K562 (cell line): ENCODE measurements at regions not wholly inside any gene's neighbourhood (a gene's known extent, or its start where the extent isn't known, plus 50 kb on each side); places are given as distances from the start of the nearest gene placed in this dataset.

Experiments
- CC2D1A ChIP-seq: fragments of 450-650 bp; IDR thresholded peaks from 2 replicates; pipeline ENCODE4 v1.6.1; 2017; ENCODE audit warnings: mild to moderate bottlenecking
- ELF2 ChIP-seq: fragments of 250-450 bp; sonication (Bioruptor Pico); IDR thresholded peaks from 2 replicates; pipeline ENCODE4 v1.5.0; 2021; ENCODE audit warnings: mild to moderate bottlenecking
- FOXJ3 ChIP-seq: sonication (generic); formaldehyde crosslinking; IDR thresholded peaks from 2 replicates; pipeline ENCODE4 v1.4.0; 2020; ENCODE audit warnings: mild to moderate bottlenecking, missing genetic modification reagents
- MTF1 ChIP-seq: fragments of 250-450 bp; sonication (Bioruptor Pico); IDR thresholded peaks from 2 replicates; pipeline ENCODE4 v1.9.0; 2021; ENCODE audit warnings: moderate library complexity, mild to moderate bottlenecking, inconsistent platforms, borderline replicate concordance
- POLR2AphosphoS5 ChIP-seq: IDR thresholded peaks from 2 replicates; pipeline ENCODE4 v1.6.1; 2011; ENCODE audit warnings: mild to moderate bottlenecking, low read depth, low read length, moderate library complexity; ENCODE audit not compliant: control insufficient read depth, insufficient read depth
- RAD21 ChIP-seq, 2 experiments: fragments of 250-450 bp in 1 of 2; fragments of 450-650 bp in 1 of 2; sonication (Bioruptor Pico) in 1 of 2; formaldehyde crosslinking in 1 of 2; IDR thresholded peaks in 1 of 2; conservative IDR thresholded peaks in 1 of 2; 2 replicates each; pipeline versions ENCODE4 v1.4.0 to v1.8.0; 2020 to 2022; ENCODE audit warnings: mild to moderate bottlenecking in 2 of 2, moderate library complexity in 1 of 2
- TAF1 ChIP-seq: IDR thresholded peaks from 2 replicates; pipeline ENCODE4 v1.6.1; 2011; ENCODE audit warnings: mild to moderate bottlenecking, low read length, moderate library complexity; ENCODE audit not compliant: insufficient read depth, control insufficient read depth, severe bottlenecking; ENCODE audit errors: extremely low read depth
- ZBTB7A ChIP-seq: IDR thresholded peaks from 2 replicates; pipeline ENCODE4 v1.6.1; 2011; ENCODE audit warnings: low read depth, mild to moderate bottlenecking, low read length, moderate library complexity, borderline replicate concordance; ENCODE audit not compliant: control insufficient read depth
- ZNF41 ChIP-seq: fragments of 250-450 bp; sonication (Bioruptor Pico); conservative IDR thresholded peaks from 2 replicates; pipeline ENCODE4 v1.4.0; 2020; ENCODE audit warnings: mild to moderate bottlenecking
- ZNF431 ChIP-seq: sonication (generic); formaldehyde crosslinking; IDR thresholded peaks from 2 replicates; pipeline ENCODE4 v1.8.0; 2022; ENCODE audit warnings: mild to moderate bottlenecking, missing genetic modification reagents
- ZNF766 ChIP-seq: fragments of 200-800 bp; sonication (Bioruptor generic); conservative IDR thresholded peaks from 2 replicates; pipeline ENCODE4 v1.6.1; 2016; ENCODE audit warnings: missing genetic modification characterization, missing compliant biosample characterization
- ZZZ3 ChIP-seq: fragments of 450-650 bp; IDR thresholded peaks from 2 replicates; pipeline ENCODE4 v1.6.1; 2016; ENCODE audit warnings: antibody characterized with exemption, mild to moderate bottlenecking, moderate library complexity
- TF ChIP-seq, protein P1 (sequence below), 3 experiments: IDR thresholded peaks in 2 of 3; conservative IDR thresholded peaks in 1 of 3; 2 replicates each; pipeline ENCODE4 v1.5.1; 2011 to 2012; ENCODE audit warnings: low read length in 3 of 3, mild to moderate bottlenecking in 3 of 3, control low read depth in 2 of 3, improper control_type of control experiment in 1 of 3, inconsistent platforms in 1 of 3, low read depth in 1 of 3, mixed read lengths in 1 of 3, moderate library complexity in 1 of 3; ENCODE audit not compliant: insufficient read depth in 2 of 3
- TF ChIP-seq, protein P2 (sequence below): sonication (generic); formaldehyde crosslinking; IDR thresholded peaks from 2 replicates; pipeline ENCODE4 v1.5.0; 2020; ENCODE audit warnings: missing genetic modification reagents

DNA sequence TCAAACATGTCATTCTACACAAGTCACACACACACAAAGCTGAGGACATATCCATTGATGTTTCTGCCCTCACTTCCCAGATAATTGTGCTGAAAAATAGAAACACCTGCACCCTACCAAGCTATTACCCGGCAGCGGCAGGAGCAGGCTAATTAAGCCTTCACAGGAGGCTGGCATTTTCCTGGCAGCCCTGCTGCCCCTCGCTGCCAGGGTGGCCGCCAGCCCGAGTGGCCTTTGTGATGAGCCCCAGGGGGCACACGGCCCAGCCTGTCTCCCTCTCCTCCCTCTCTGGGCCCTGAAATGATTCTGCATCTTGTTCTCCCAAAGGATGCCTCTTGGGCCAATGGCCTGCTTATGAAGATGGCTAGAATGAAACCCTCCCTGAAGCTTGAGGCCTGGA lies 76.2 kb upstream of the TP53I11 start:
- TF ChIP-seq, protein P1, sequence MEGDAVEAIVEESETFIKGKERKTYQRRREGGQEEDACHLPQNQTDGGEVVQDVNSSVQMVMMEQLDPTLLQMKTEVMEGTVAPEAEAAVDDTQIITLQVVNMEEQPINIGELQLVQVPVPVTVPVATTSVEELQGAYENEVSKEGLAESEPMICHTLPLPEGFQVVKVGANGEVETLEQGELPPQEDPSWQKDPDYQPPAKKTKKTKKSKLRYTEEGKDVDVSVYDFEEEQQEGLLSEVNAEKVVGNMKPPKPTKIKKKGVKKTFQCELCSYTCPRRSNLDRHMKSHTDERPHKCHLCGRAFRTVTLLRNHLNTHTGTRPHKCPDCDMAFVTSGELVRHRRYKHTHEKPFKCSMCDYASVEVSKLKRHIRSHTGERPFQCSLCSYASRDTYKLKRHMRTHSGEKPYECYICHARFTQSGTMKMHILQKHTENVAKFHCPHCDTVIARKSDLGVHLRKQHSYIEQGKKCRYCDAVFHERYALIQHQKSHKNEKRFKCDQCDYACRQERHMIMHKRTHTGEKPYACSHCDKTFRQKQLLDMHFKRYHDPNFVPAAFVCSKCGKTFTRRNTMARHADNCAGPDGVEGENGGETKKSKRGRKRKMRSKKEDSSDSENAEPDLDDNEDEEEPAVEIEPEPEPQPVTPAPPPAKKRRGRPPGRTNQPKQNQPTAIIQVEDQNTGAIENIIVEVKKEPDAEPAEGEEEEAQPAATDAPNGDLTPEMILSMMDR (IDR thresholded peaks at IDR 0.05 in 2 of 3, conservative IDR thresholded peaks at IDR 0.05 in 1 of 3; ENCODE audit: insufficient read depth in 2 of 3, low read depth in 1 of 3, low read length in 3 of 3): no peak
- no peak for TF ChIP-seq RAD21 (CRISPR knock-in tag; conservative IDR thresholded peaks at IDR 0.05 in 1 of 2, IDR thresholded peaks at IDR 0.05 in 1 of 2)
- no peak for TF ChIP-seq ZZZ3
- TF ChIP-seq POLR2AphosphoS5: no peak
- no peak for TF ChIP-seq ZNF766
- no peak for TF ChIP-seq CC2D1A
- no peak for TF ChIP-seq ELF2
- TF ChIP-seq MTF1 (CRISPR knock-in tag): no peak
- TF ChIP-seq, protein P2, sequence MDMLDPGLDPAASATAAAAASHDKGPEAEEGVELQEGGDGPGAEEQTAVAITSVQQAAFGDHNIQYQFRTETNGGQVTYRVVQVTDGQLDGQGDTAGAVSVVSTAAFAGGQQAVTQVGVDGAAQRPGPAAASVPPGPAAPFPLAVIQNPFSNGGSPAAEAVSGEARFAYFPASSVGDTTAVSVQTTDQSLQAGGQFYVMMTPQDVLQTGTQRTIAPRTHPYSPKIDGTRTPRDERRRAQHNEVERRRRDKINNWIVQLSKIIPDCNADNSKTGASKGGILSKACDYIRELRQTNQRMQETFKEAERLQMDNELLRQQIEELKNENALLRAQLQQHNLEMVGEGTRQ (CRISPR knock-in tag): no peak
- TF ChIP-seq ZNF431: no peak
- no peak for TF ChIP-seq ZNF41 (CRISPR knock-in tag)
- no peak for TF ChIP-seq ZBTB7A
- TF ChIP-seq FOXJ3 (CRISPR knock-in tag): no peak
- TF ChIP-seq TAF1: no peak
